Endothelial cell of umbilical vein (primary cell): ENCODE measurements at regions not wholly inside any gene's neighbourhood (a gene's known extent, or its start where the extent isn't known, plus 50 kb on each side); places are given as distances from the start of the nearest gene placed in this dataset.
A peak's percentile ranks its signal among the peaks of the same experiment; 100 is the strongest.

Experiments used
- BruUV-seq: library from RNA; stranded (reverse); fragments of 400-500 nt; replicated peaks from 2 replicates; lab custom pipeline; 2021; lab: Mats Ljungman, UMichigan
- CTCF ChIA-PET: fragments of 300-600, 350-600 bp; sonication (Branson Sonifier 250); formaldehyde crosslinking; loops from one replicate; lab custom pipeline; 2021; ENCODE audit warnings: antibody characterized with exemption, inconsistent platforms; lab: Charles Lee
- POLR2A ChIA-PET: fragments of 300-600, 350-600 bp; sonication (Branson Sonifier 250); formaldehyde crosslinking; loops from one replicate; lab custom pipeline; 2021; ENCODE audit warnings: antibody characterized with exemption, inconsistent platforms; lab: Charles Lee
- DNase-seq: peaks from one replicate; pipeline ENCODE4 v3.0.0-alpha.2; 2011; ENCODE audit warnings: low read depth, low spot score
- FAIRE-seq: peaks from 2 replicates; lab custom pipeline; 2011; peaks lifted over from hg19 to GRCh38; lab: Jason Lieb, UNC
- H2AFZ ChIP-seq: 2 replicates; pipeline ENCODE4 v1.6.0; 2012; ENCODE audit warnings: low read depth, low read length, control low read depth, inconsistent platforms
- H3K27ac ChIP-seq: 2 replicates; pipeline ENCODE4 v1.5.1; 2011; ENCODE audit warnings: low read depth, mild to moderate bottlenecking, control low read depth, low read length, moderate library complexity; ENCODE audit not compliant: insufficient read depth
- H3K27me3 ChIP-seq, 2 experiments: 2 replicates each; pipeline versions ENCODE4 v1.6.0 to v1.6.1; 2011; ENCODE audit warnings: low read length in 2 of 2, mixed read lengths in 1 of 2; ENCODE audit not compliant: control insufficient read depth in 2 of 2, insufficient read depth in 2 of 2
- H3K36me3 ChIP-seq, 2 experiments: 2 replicates in 1 of 2; 3 replicates in 1 of 2; pipeline ENCODE4 v1.5.1; 2011; ENCODE audit warnings: low read length in 2 of 2, mild to moderate bottlenecking in 1 of 2, moderate library complexity in 1 of 2; ENCODE audit not compliant: control insufficient read depth in 2 of 2, insufficient read depth in 2 of 2; ENCODE audit errors: extremely low read depth in 1 of 2
- H3K4me1 ChIP-seq: 3 replicates; pipeline ENCODE4 v1.5.1; 2011; ENCODE audit warnings: mild to moderate bottlenecking, low read length; ENCODE audit not compliant: control insufficient read depth, insufficient read depth; ENCODE audit errors: extremely low read depth
- H3K4me2 ChIP-seq: 2 replicates; pipeline ENCODE4 v1.6.1; 2011; ENCODE audit warnings: low read length, control low read depth, mixed read lengths; ENCODE audit not compliant: insufficient read depth
- H3K4me3 ChIP-seq, 3 experiments: fragments of 200-600 bp in 1 of 3; sonication (generic), shearing (Covaris generic) in 1 of 3; replicated peaks in 1 of 3; 2 replicates each; pipeline ENCODE4 v1.5.1; 2011 to 2016; ENCODE audit warnings: control low read depth in 3 of 3, low read length in 3 of 3, mild to moderate bottlenecking in 2 of 3, inconsistent platforms in 1 of 3, low read depth in 1 of 3, moderate library complexity in 1 of 3; ENCODE audit not compliant: insufficient read depth in 1 of 3
- H3K79me2 ChIP-seq: 2 replicates; pipeline ENCODE4 v1.6.0; 2012; ENCODE audit warnings: low read length, inconsistent platforms; ENCODE audit not compliant: control insufficient read depth, insufficient read depth
- H3K9ac ChIP-seq: replicated peaks from 2 replicates; pipeline ENCODE3; 2011; ENCODE audit warnings: low read length, control low read depth; ENCODE audit not compliant: insufficient read depth; ENCODE audit errors: extremely low read depth
- H3K9me1 ChIP-seq: replicated peaks from 3 replicates; pipeline ENCODE4 v1.6.0; 2011; ENCODE audit warnings: mild to moderate bottlenecking, low read length; ENCODE audit not compliant: control insufficient read depth, insufficient read depth; ENCODE audit errors: extremely low read depth
- H3K9me3 ChIP-seq: replicated peaks from 2 replicates; pipeline ENCODE4 v1.5.1; 2012; ENCODE audit warnings: low read length, inconsistent platforms; ENCODE audit not compliant: control insufficient read depth, insufficient read depth
- H4K20me1 ChIP-seq: replicated peaks from 2 replicates; pipeline ENCODE3; 2011; ENCODE audit warnings: mild to moderate bottlenecking, low read length; ENCODE audit not compliant: control insufficient read depth, insufficient read depth; ENCODE audit errors: extremely low read depth
- CTCF ChIP-seq, 2 donors: IDR thresholded peaks; 1 replicate in 1 of 2; 2 replicates in 1 of 2; pipeline ENCODE4 v1.5.1; 2011; ENCODE audit warnings: low read length in 2 of 2, mild to moderate bottlenecking in 2 of 2, moderate library complexity in 2 of 2, control low read depth in 1 of 2, inconsistent platforms in 1 of 2, low read depth in 1 of 2; ENCODE audit not compliant: insufficient read depth in 1 of 2; ENCODE audit errors: extremely low read depth in 1 of 2
- EZH2 ChIP-seq: IDR thresholded peaks from 2 replicates; pipeline ENCODE4 v1.6.1; 2012; ENCODE audit warnings: borderline replicate concordance, low read depth, mild to moderate bottlenecking, moderate library complexity, low read length, inconsistent platforms; ENCODE audit not compliant: severe bottlenecking
- GATA2 ChIP-seq: IDR thresholded peaks from 2 replicates; pipeline ENCODE4 v1.7.0; 2011; ENCODE audit warnings: low read depth, mild to moderate bottlenecking, moderate library complexity, mixed read lengths, low read length; ENCODE audit not compliant: insufficient read length, insufficient read depth
- JUN ChIP-seq: IDR thresholded peaks from 2 replicates; pipeline ENCODE4 v1.6.1; 2011; ENCODE audit warnings: borderline replicate concordance, low read depth; ENCODE audit not compliant: insufficient read length, insufficient read depth
- MYC ChIP-seq: IDR thresholded peaks from one replicate; pipeline ENCODE4 v1.6.1; 2011; ENCODE audit warnings: mild to moderate bottlenecking, low read depth, low read length
- dilution Hi-C: fragments of 300-500 bp; cut with MboI; formaldehyde crosslinking; loops from one replicate; pipeline ENCODE4 v1.15.0; 2019; ENCODE audit warnings: low sequenced_read_pairs; ENCODE audit not compliant: extremely low pct_ligation_motif_present
- intact Hi-C: fragments of 100-400 bp; cut with micrococcal nuclease; formaldehyde crosslinking; loops from one replicate; pipeline ENCODE4 v1.10.0; 2022
- TF ChIP-seq, protein P1 (sequence below): IDR thresholded peaks from 2 replicates; pipeline ENCODE4 v1.6.1; 2011; ENCODE audit not compliant: insufficient read depth, insufficient read length

DNA sequence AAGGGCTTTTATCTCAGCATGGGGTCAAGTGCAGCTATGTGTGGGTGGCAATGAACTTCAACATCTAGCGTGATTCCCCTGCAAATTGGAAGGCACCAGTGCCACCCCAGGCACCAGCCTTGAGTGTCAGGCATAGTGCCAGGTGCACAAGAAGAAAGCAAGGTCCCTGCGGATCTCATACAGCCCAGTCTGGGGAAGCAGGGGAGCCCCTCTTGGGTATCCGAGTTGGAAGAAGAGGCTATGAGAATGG, 269.0 kb downstream of the RPS24 start:
- FAIRE-seq (no peak), DNase-seq (no peak)
- Histone ChIP-seq H3K4me2 (peak overlapping the region; percentile 90), H3K4me3 (peak overlapping the region; percentile 31 to 59 (median 44)), H3K36me3 (no peaks in the 10 kb centered on the region), H3K4me1 (peaks cover 7% of the 10 kb centered on the region), H3K27me3 (peaks cover 8 to 11% of the 10 kb centered on the region in 2 experiments), H3K9ac (peak overlapping the region; percentile 70), H3K27ac (peak overlapping the region; percentile 76), H3K9me1 (no peaks in the 10 kb centered on the region), H3K9me3 (no peaks in the 10 kb centered on the region), H4K20me1 (no peaks in the 10 kb centered on the region), H2AFZ (peak overlapping the region; percentile 99), H3K79me2 (no peaks in the 10 kb centered on the region)
- intact Hi-C loops = loop anchor here (2.0 to 5.0 kb wide), 4 partner anchors 78 to 895 kb away; no protein-coding TSS in a partner anchor
- POLR2A ChIA-PET = no interaction called here
- TF ChIP-seq MYC (no peak), GATA2 (no peak), JUN (no peak), CTCF (IDR thresholded peaks at IDR 0.05; ENCODE audit: extremely low read depth in 1 of 2, insufficient read depth in 1 of 2, low read depth in 1 of 2, low read length in 2 of 2) (no peak), EZH2 (no peak)
- TF ChIP-seq, protein P1, sequence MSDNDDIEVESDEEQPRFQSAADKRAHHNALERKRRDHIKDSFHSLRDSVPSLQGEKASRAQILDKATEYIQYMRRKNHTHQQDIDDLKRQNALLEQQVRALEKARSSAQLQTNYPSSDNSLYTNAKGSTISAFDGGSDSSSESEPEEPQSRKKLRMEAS = no peak
- CTCF ChIA-PET = interaction anchor here (0.6 to 2.8 kb wide), 8 partner anchors 10 to 675 kb away, joined by 3 to 15 read pairs (median 3); no protein-coding TSS in a partner anchor
- dilution Hi-C loops = no loop called here
- BruUV-seq = no TSS peak
